GM10248 (cell line): ENCODE measurements at regions not wholly inside any gene's neighbourhood (a gene's known extent, or its start where the extent isn't known, plus 50 kb on each side); places are given as distances from the start of the nearest gene placed in this dataset.

Source experiments
- CTCF ChIA-PET: fragments of 300-600 bp; sonication (Branson Sonifier 250); formaldehyde crosslinking; extraction: SDS; loops from one replicate; lab custom pipeline; 2021; ENCODE audit warnings: antibody characterized with exemption; lab: Yijun Ruan, JAX
- POLR2A ChIA-PET: fragments of 350-650 bp; sonication (Branson Sonifier 250); formaldehyde crosslinking; extraction: SDS; loops from one replicate; lab custom pipeline; 2020; ENCODE audit warnings: antibody characterized with exemption; lab: Yijun Ruan, JAX
- DNase-seq: peaks from one replicate; pipeline ENCODE4 v3.0.0; 2012; ENCODE audit errors: extremely low spot score
- CTCF ChIP-seq: IDR thresholded peaks from 2 replicates; pipeline ENCODE4 v1.5.1; 2012; ENCODE audit warnings: mild to moderate bottlenecking, low read depth; ENCODE audit errors: extremely low read depth, missing control alignments, control extremely low read depth

GRCh38 chrX:19172741-19173140 is 50.5 kb upstream of the ADGRG2 start:
- POLR2A ChIA-PET = no interaction called here
- no peak for TF ChIP-seq CTCF
- no peak for DNase-seq
- CTCF ChIA-PET = no interaction called here

DNA sequence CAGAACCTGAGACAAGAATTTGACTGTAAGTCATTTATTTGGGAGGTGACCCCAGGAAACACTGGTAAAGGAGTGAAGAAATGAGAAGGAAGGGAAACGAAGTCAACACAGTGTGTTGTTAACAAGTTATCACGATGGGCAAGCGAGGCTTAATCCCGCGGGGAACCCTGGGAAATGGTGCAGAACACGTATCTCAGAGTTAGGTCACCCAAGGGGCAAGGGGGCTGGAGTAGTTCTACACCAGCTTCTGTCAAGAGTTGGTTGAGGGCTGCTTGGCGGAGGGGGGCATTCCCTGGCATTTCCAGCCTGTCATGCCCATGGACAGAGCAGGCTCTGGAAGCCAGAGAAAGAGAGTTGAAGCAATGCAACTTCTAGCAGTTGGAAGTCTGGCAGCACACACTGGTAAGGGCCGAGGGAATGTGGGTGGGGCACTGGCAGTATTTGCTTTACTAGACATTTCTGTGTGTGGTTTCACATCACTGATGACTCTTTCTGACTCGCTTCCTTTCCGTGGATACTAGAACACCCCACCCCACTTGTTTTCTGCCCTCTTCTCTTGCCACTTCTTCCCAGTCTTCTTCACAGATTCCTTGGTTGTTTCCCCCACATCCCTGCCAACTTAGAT is 52.2 kb upstream of the ADGRG2 start:
- TF ChIP-seq CTCF = no peak
- no peak for DNase-seq
- CTCF ChIA-PET = no interaction called here
- POLR2A ChIA-PET = no interaction called here

- POLR2A ChIA-PET = no interaction called here
- no peak for TF ChIP-seq CTCF
- no peak for DNase-seq
- CTCF ChIA-PET = no interaction called here
These were observed 54.8 kb upstream of the ADGRG2 start for GRCh38 chrX:19176901-19177630.

GRCh38 chrX:19177721-19178120 is 55.5 kb upstream of the ADGRG2 start:
- POLR2A ChIA-PET = no interaction called here
- CTCF ChIA-PET = no interaction called here

GRCh38 chrX:19178402-19178801 is 56.1 kb upstream of the ADGRG2 start:
- CTCF ChIA-PET = no interaction called here
- DNase-seq = no peak
- POLR2A ChIA-PET = no interaction called here
- no peak for TF ChIP-seq CTCF

More at GRCh38 chrX:19177721-19178120, 55.5 kb upstream of the ADGRG2 start:
- TF ChIP-seq CTCF = no peak
- DNase-seq = no peak

- DNase-seq = no peak
- ChIA-PET POLR2A (no interaction called here), CTCF (no interaction called here)
- TF ChIP-seq CTCF = no peak
These were observed 57.1 kb upstream of the ADGRG2 start for GRCh38 chrX:19179389-19179788.

- CTCF ChIA-PET = no interaction called here
- POLR2A ChIA-PET = no interaction called here
- TF ChIP-seq CTCF = no peak
- DNase-seq = no peak
These were observed 59.1 kb upstream of the ADGRG2 start for GRCh38 chrX:19181345-19181744.
